ENCODE measurements at regions not wholly inside any gene's neighbourhood (a gene's known extent, or its start where the extent isn't known, plus 50 kb on each side); places are given as distances from the start of the nearest gene placed in this dataset.
"Not testable (repeated sequence)": the region's sequence is repeated elsewhere in the genome, so short reads cannot be mapped to it uniquely, and the experiment has no call there.

DNA sequence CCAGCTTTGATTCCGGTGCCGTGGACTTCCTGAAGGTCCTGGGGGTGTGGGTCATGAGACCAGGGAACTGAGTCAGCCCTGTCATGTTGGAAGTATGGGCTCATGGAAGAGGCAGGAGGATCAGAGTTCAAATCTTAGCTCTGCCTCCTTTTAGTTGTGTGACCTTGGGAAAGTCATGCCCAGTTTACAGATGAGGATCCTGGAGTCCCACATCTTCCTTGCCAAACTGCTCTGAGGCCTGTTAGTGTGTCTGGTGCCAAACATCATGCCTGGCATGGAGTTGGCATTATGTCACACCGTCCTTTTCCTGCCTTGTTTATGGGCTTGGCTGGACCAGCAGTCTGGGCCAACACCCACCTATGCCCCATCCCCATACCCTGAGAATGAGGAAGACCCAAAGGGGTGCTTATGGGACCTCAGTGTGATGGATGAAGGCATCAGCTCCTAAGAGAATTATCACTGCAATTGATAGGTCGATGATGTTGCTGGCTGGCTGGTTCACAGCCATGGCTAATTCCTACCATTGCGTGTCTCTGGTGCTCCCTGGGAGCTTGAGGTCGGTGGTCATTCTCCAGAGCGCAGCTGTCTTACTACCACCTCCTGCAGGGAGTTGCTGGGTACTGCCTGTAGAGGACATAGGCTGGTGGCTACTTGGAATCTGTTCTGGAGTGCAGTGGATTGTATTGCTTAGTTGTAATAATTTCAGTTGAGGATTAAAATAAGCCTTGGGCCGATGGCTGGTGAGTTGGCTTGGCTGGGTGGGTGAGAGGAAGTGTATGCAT, 140.5 kb upstream of the PITX1 start:
- no peak for DNase-seq

DNA sequence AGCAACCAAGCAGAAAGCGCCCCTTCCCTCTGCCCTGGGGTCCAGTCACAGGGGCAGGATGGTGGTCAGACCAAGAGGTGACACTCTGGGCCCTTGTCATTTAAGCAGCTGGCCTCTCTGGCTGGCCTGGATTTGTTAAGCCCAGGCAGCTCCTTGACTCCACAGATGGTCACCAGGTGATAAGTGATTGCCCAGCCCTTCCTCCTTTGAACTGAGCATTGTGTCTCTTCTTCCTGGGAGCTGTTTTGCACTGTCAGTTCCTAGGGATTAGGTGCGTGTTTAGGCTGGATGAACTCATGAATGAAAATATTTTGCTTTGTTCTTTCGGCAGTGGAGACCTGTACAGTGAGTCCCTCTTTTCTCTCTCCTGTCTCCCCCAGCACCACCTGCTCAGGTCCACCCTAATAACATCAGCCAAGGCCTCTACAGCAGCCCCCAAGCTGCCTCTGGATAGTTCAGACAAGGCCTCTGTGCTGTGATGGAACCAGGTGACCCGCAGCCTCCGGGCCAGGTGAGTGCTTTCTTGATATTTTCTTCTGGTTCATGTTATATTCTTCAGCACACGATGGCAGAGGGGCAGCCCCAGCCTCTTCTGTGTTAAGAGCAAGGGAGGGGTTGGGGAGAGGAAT, 139.7 kb upstream of the PITX1 start:
- DNase-seq = no peak

DNA sequence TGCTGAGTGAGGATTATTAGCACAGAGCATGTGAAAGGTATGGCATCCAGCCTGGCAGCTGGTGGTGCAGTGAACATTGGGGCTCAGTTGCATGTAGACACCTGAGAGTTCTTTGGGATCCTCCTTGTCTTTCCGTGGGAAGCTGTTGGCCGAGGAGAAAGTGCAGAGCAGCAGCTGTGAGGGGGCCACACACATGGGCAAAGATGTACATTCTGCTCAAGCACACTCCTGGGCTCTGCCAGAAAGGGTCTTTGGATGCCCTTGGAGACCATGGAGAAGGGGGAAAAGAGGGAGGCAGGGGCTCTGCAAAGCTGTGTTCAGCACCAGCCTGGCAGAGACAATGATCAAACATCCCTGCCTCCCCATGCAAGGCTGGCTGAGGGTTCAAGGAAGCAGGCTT, 138.7 kb upstream of the PITX1 start:
- no peak for DNase-seq

GRCh38 chr5:135171336-135171735, 137.3 kb upstream of the PITX1 start:
- no peak for DNase-seq

- no peak for DNase-seq
Observed at GRCh38 chr5:135170500-135170899, 136.5 kb upstream of the PITX1 start.

- no peak for DNase-seq
Observed at GRCh38 chr5:135169753-135170152, 135.7 kb upstream of the PITX1 start.

DNA sequence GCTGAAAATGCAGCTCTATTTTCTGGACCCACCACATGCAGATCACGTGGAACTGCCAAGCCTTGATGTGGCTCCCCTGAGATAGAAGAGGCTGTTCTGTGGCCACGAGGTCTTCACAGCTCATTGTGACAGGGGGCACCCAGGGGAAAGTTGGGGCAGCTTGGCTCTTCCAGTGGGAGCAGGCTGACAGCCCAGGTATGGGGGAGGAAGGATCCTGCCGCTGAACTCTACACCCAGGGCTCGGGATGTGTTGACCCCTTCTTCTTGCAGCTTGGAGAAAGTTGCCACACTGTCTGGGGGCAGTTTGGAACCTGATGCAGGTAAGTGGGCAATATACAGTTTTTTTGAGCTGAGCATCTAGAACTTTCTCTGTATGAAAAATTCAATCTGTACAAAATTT, 133.6 kb upstream of the PITX1 start:
- no peak for DNase-seq

GRCh38 chr5:135164873-135165614, 131.0 kb upstream of the PITX1 start:
- DNase-seq = not testable (repeated sequence)

DNA sequence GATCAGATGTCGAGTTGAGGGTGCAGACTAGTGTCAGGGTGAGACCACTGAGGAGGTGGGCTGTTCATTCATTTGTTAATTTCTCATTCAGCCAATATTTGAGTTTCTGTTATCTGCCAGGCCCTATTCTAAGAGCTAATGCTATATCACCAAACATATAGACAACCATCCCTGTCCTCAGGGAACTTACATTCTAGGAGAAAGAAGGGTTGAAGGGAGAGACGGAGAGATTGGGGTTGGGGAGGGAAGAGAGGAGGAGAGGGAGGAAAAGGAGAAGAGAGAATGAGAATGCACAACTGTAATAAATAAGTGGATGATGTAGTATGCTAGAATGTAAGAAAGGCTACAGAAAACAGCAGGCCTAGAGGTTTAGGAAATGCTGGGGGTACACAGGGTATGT, 129.9 kb upstream of the PITX1 start:
- DNase-seq = no peak

GRCh38 chr5:135163391-135163790, 129.4 kb upstream of the PITX1 start:
- no peak for DNase-seq

DNA sequence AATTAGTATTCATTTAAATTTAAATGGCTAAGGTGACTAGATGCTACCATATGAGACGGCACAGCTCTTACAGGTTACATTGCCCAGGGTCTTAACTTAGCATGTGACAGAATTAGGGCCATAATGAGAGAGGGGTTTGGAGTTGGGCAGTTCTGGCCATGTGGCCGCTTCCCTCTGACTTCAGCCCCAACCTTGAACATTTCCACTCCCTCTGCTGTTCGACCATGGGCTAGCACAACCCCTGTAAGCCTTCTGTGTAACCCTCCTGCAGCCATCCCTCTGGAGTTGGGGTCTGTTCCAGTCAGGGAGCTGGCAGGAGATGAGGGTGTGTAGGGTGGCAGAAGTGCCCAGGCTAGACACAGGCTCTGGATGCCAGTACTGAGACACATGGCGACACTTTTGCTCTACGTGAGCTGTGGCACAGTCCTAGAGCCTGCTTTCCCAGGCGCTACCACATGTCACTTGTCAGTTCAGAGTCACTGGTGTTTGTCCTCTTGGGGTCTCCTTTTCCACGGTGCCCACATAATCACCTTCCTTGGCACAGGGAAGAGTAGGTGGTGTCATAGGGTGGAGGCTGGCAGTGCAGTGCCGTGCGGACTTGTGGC, 128.7 kb upstream of the PITX1 start:
- DNase-seq = no peak

DNA sequence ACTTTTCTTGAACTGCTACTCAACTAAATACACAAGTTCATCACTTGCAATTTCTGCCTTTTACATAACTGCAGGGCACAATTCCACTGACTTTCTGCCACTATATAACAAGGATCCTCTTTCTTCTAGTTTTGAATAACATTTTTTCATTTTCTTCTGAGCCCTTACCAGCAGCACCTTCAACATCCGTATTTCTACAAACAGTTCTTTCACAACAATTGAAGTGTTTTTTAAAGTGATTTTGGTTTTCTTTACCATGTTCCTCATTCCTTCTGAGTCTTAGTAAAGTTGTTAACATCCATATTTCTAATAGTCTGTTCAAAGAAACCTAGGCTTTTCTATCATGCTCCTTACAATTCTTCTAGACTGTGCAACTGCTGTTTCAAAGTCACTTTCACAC, 127.2 kb upstream of the PITX1 start:
- no peak for DNase-seq

- no peak for DNase-seq
Observed at GRCh38 chr5:135160036-135160675, 126.1 kb upstream of the PITX1 start.

DNA sequence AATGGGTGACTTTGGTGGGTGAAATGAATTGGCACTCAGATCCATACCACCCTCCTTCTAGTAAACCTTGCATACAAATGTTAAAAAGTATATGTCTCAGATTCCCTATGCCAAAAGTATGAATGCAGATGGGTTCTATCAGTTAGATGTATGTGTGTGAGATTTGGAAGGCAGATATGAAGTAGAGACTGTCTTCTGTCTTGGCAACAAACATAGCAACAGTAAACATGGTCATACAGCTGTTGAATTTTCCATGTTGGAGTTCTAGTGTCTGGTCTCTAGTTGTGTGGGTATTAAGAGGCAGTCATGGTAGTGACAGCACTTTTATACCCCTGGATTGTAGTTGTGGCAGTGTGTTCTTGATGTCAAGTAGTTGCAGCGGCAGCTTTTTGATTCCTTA, 125.6 kb upstream of the PITX1 start:
- no peak for DNase-seq

DNA sequence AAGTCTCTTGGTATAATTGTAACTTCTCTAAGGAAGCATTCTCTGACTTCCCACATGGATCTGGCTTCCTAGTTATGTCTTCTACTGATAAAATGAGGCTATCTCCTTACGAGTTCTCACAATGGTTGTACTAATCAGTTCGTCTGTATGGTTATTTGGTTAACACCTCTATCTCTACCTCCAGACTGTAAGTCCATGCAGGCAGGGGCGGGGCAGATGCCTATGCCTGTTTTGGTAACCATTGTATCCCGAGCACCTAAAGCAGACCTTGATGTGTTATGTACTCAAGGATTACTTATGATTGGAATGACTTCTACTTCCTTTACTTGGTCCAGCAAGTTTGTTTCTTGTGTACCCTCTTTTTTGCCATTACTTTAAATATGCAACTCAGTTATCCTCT, 125.0 kb upstream of the PITX1 start:
- DNase-seq = no peak

GRCh38 chr5:135158314-135158697, 124.3 kb upstream of the PITX1 start:
- DNase-seq = no peak

- no peak for DNase-seq
Observed at GRCh38 chr5:135157421-135158313, 123.6 kb upstream of the PITX1 start.

- DNase-seq = no peak
Observed at GRCh38 chr5:135156715-135157404, 122.8 kb upstream of the PITX1 start.

DNA sequence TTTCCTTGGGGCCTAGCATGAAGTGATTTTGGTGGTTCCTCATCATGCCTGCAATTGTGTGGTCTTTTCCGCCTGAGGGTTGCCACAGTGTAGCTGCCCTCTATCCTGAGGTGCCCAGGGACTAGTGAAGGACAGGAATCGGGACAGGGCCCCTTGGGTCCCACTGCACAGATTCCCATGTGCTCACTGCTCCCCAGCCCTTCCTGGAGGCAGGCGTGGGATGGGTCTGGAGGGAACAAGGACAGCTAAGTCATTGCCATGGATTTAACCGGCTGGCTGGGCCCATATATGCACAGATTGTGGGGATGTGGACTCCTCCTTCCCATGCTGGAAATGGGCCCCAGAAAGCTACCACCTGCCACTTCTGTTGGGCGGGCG, 122.3 kb upstream of the PITX1 start:
- DNase-seq = no peak

GRCh38 chr5:135155616-135156214, 121.7 kb upstream of the PITX1 start:
- DNase-seq = no peak

- DNase-seq = no peak
Observed at GRCh38 chr5:135154961-135155360, 120.9 kb upstream of the PITX1 start.

Measured in activated CD4-positive, alpha-beta T cell treated with anti-CD3 and anti-CD28 coated beads, Interleukin-2, amount 50 U/mL, for 16 hours (primary cell).